Endothelial cell of umbilical vein (primary cell): ENCODE measurements at regions not wholly inside any gene's neighbourhood (a gene's known extent, or its start where the extent isn't known, plus 50 kb on each side); places are given as distances from the start of the nearest gene placed in this dataset.
A peak's percentile ranks its signal among the peaks of the same experiment; 100 is the strongest.

Experiments
- BruUV-seq: library from RNA; stranded (reverse); fragments of 400-500 nt; replicated peaks from 2 replicates; lab custom pipeline; 2021; lab: Mats Ljungman, UMichigan
- CTCF ChIA-PET: fragments of 300-600, 350-600 bp; sonication (Branson Sonifier 250); formaldehyde crosslinking; loops from one replicate; lab custom pipeline; 2021; ENCODE audit warnings: antibody characterized with exemption, inconsistent platforms; lab: Charles Lee
- POLR2A ChIA-PET: fragments of 300-600, 350-600 bp; sonication (Branson Sonifier 250); formaldehyde crosslinking; loops from one replicate; lab custom pipeline; 2021; ENCODE audit warnings: antibody characterized with exemption, inconsistent platforms; lab: Charles Lee
- DNase-seq: peaks from one replicate; pipeline ENCODE4 v3.0.0-alpha.2; 2011; ENCODE audit warnings: low read depth, low spot score
- FAIRE-seq: peaks from 2 replicates; lab custom pipeline; 2011; peaks lifted over from hg19 to GRCh38; lab: Jason Lieb, UNC
- H2AFZ ChIP-seq: 2 replicates; pipeline ENCODE4 v1.6.0; 2012; ENCODE audit warnings: low read depth, low read length, control low read depth, inconsistent platforms
- H3K27ac ChIP-seq: 2 replicates; pipeline ENCODE4 v1.5.1; 2011; ENCODE audit warnings: low read depth, mild to moderate bottlenecking, control low read depth, low read length, moderate library complexity; ENCODE audit not compliant: insufficient read depth
- H3K27me3 ChIP-seq, 2 experiments: 2 replicates each; pipeline versions ENCODE4 v1.6.0 to v1.6.1; 2011; ENCODE audit warnings: low read length in 2 of 2, mixed read lengths in 1 of 2; ENCODE audit not compliant: control insufficient read depth in 2 of 2, insufficient read depth in 2 of 2
- H3K36me3 ChIP-seq, 2 experiments: 2 replicates in 1 of 2; 3 replicates in 1 of 2; pipeline ENCODE4 v1.5.1; 2011; ENCODE audit warnings: low read length in 2 of 2, mild to moderate bottlenecking in 1 of 2, moderate library complexity in 1 of 2; ENCODE audit not compliant: control insufficient read depth in 2 of 2, insufficient read depth in 2 of 2; ENCODE audit errors: extremely low read depth in 1 of 2
- H3K4me1 ChIP-seq: 3 replicates; pipeline ENCODE4 v1.5.1; 2011; ENCODE audit warnings: mild to moderate bottlenecking, low read length; ENCODE audit not compliant: control insufficient read depth, insufficient read depth; ENCODE audit errors: extremely low read depth
- H3K4me2 ChIP-seq: 2 replicates; pipeline ENCODE4 v1.6.1; 2011; ENCODE audit warnings: low read length, control low read depth, mixed read lengths; ENCODE audit not compliant: insufficient read depth
- H3K4me3 ChIP-seq, 3 experiments: fragments of 200-600 bp in 1 of 3; sonication (generic), shearing (Covaris generic) in 1 of 3; replicated peaks in 1 of 3; 2 replicates each; pipeline ENCODE4 v1.5.1; 2011 to 2016; ENCODE audit warnings: control low read depth in 3 of 3, low read length in 3 of 3, mild to moderate bottlenecking in 2 of 3, inconsistent platforms in 1 of 3, low read depth in 1 of 3, moderate library complexity in 1 of 3; ENCODE audit not compliant: insufficient read depth in 1 of 3
- H3K79me2 ChIP-seq: 2 replicates; pipeline ENCODE4 v1.6.0; 2012; ENCODE audit warnings: low read length, inconsistent platforms; ENCODE audit not compliant: control insufficient read depth, insufficient read depth
- H3K9ac ChIP-seq: replicated peaks from 2 replicates; pipeline ENCODE3; 2011; ENCODE audit warnings: low read length, control low read depth; ENCODE audit not compliant: insufficient read depth; ENCODE audit errors: extremely low read depth
- H3K9me1 ChIP-seq: replicated peaks from 3 replicates; pipeline ENCODE4 v1.6.0; 2011; ENCODE audit warnings: mild to moderate bottlenecking, low read length; ENCODE audit not compliant: control insufficient read depth, insufficient read depth; ENCODE audit errors: extremely low read depth
- H3K9me3 ChIP-seq: replicated peaks from 2 replicates; pipeline ENCODE4 v1.5.1; 2012; ENCODE audit warnings: low read length, inconsistent platforms; ENCODE audit not compliant: control insufficient read depth, insufficient read depth
- H4K20me1 ChIP-seq: replicated peaks from 2 replicates; pipeline ENCODE3; 2011; ENCODE audit warnings: mild to moderate bottlenecking, low read length; ENCODE audit not compliant: control insufficient read depth, insufficient read depth; ENCODE audit errors: extremely low read depth
- GATA2 ChIP-seq: IDR thresholded peaks from 2 replicates; pipeline ENCODE4 v1.7.0; 2011; ENCODE audit warnings: low read depth, mild to moderate bottlenecking, moderate library complexity, mixed read lengths, low read length; ENCODE audit not compliant: insufficient read length, insufficient read depth
- JUN ChIP-seq: IDR thresholded peaks from 2 replicates; pipeline ENCODE4 v1.6.1; 2011; ENCODE audit warnings: borderline replicate concordance, low read depth; ENCODE audit not compliant: insufficient read length, insufficient read depth
- POLR2A ChIP-seq: IDR thresholded peaks from 2 replicates; pipeline ENCODE4 v1.6.1; 2012; ENCODE audit warnings: low read depth, mild to moderate bottlenecking, control low read depth, low read length
- dilution Hi-C: fragments of 300-500 bp; cut with MboI; formaldehyde crosslinking; loops from one replicate; pipeline ENCODE4 v1.15.0; 2019; ENCODE audit warnings: low sequenced_read_pairs; ENCODE audit not compliant: extremely low pct_ligation_motif_present
- intact Hi-C: fragments of 100-400 bp; cut with micrococcal nuclease; formaldehyde crosslinking; loops from one replicate; pipeline ENCODE4 v1.10.0; 2022
- TF ChIP-seq, protein P1 (sequence below), 2 donors: IDR thresholded peaks; 1 replicate in 1 of 2; 2 replicates in 1 of 2; pipeline ENCODE4 v1.5.1; 2011; ENCODE audit warnings: low read length in 2 of 2, mild to moderate bottlenecking in 2 of 2, moderate library complexity in 2 of 2, control low read depth in 1 of 2, inconsistent platforms in 1 of 2, low read depth in 1 of 2; ENCODE audit not compliant: insufficient read depth in 1 of 2; ENCODE audit errors: extremely low read depth in 1 of 2

- intact Hi-C loops: no loop called here
- H3K79me2 ChIP-seq: no peaks in the 10 kb centered on the region
- TF ChIP-seq POLR2A: no peak
- TF ChIP-seq, protein P1, sequence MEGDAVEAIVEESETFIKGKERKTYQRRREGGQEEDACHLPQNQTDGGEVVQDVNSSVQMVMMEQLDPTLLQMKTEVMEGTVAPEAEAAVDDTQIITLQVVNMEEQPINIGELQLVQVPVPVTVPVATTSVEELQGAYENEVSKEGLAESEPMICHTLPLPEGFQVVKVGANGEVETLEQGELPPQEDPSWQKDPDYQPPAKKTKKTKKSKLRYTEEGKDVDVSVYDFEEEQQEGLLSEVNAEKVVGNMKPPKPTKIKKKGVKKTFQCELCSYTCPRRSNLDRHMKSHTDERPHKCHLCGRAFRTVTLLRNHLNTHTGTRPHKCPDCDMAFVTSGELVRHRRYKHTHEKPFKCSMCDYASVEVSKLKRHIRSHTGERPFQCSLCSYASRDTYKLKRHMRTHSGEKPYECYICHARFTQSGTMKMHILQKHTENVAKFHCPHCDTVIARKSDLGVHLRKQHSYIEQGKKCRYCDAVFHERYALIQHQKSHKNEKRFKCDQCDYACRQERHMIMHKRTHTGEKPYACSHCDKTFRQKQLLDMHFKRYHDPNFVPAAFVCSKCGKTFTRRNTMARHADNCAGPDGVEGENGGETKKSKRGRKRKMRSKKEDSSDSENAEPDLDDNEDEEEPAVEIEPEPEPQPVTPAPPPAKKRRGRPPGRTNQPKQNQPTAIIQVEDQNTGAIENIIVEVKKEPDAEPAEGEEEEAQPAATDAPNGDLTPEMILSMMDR (IDR thresholded peaks at IDR 0.05; ENCODE audit: extremely low read depth in 1 of 2, insufficient read depth in 1 of 2, low read depth in 1 of 2, low read length in 2 of 2): no peak
- TF ChIP-seq GATA2: no peak
- H2AFZ ChIP-seq: no peak overlapping the region
- H3K4me1 ChIP-seq: no peaks in the 10 kb centered on the region
- DNase-seq (no peak), FAIRE-seq (no peak)
- dilution Hi-C loops: no loop called here
- no peak overlapping the region for H3K27ac ChIP-seq
- no peak overlapping the region for H3K9ac ChIP-seq
- H3K9me1 ChIP-seq: no peaks in the 10 kb centered on the region
- CTCF ChIA-PET: no interaction called here
- POLR2A ChIA-PET: interaction anchor here (0.6 kb wide), 1 partner anchor 1191 kb away, joined by 11 read pairs; no protein-coding TSS in a partner anchor
- H3K4me3 ChIP-seq: no peak overlapping the region
- no peaks in the 10 kb centered on the region for H4K20me1 ChIP-seq
- no TSS peak for BruUV-seq
- H3K27me3 ChIP-seq: no peaks in the 10 kb centered on the region
- no peaks in the 10 kb centered on the region for H3K36me3 ChIP-seq
- no peaks in the 10 kb centered on the region for H3K9me3 ChIP-seq
- no peak overlapping the region for H3K4me2 ChIP-seq
Measured at GRCh38 chrX:115940348-115940747, 230.2 kb upstream of the AGTR2 start.

DNA sequence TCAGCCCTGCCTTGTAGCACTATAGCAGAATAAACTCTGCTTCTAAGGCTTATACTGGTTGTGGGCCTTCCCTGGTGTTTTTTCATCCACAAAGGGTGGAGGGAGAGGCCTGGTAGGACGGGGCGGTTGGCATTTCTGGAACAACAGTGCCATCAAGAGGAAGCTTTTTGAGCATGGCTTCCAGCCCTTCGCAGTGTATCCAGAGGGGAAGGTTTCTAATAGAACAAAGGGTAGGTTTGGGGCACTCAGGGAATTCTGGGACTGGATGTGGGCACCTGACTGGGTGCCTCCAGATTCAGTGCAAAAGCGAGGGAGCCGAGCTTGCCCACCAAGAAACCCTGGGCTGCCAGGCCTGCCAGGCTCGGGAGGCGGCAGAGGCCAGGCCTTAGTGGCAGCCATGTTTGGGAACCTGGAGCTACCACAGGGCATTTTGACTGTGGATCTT lies 229.6 kb upstream of the AGTR2 start:
- no peak overlapping the region for H3K4me3 ChIP-seq
- H3K9ac ChIP-seq: no peak overlapping the region
- H3K27me3 ChIP-seq: no peaks in the 10 kb centered on the region
- BruUV-seq: no TSS peak
- no peak overlapping the region for H3K4me2 ChIP-seq
- FAIRE-seq (no peak), DNase-seq (peak; percentile 0)
- no peak overlapping the region for H2AFZ ChIP-seq
- ChIA-PET POLR2A (interaction anchor here (0.6 kb wide), 1 partner anchor 1192 kb away, joined by 11 read pairs; no protein-coding TSS in a partner anchor), CTCF (no interaction called here)
- dilution Hi-C loops: no loop called here
- no peaks in the 10 kb centered on the region for H3K36me3 ChIP-seq
- intact Hi-C loops: no loop called here
- H3K9me1 ChIP-seq: no peaks in the 10 kb centered on the region
- no peaks in the 10 kb centered on the region for H3K9me3 ChIP-seq
- H4K20me1 ChIP-seq: no peaks in the 10 kb centered on the region
- no peaks in the 10 kb centered on the region for H3K4me1 ChIP-seq
- H3K79me2 ChIP-seq: no peaks in the 10 kb centered on the region
- H3K27ac ChIP-seq: no peak overlapping the region
- TF ChIP-seq JUN (no peak), GATA2 (no peak)
